ENCODE measurements at regions not wholly inside any gene's neighbourhood (a gene's known extent, or its start where the extent isn't known, plus 50 kb on each side); places are given as distances from the start of the nearest gene placed in this dataset.

DNA sequence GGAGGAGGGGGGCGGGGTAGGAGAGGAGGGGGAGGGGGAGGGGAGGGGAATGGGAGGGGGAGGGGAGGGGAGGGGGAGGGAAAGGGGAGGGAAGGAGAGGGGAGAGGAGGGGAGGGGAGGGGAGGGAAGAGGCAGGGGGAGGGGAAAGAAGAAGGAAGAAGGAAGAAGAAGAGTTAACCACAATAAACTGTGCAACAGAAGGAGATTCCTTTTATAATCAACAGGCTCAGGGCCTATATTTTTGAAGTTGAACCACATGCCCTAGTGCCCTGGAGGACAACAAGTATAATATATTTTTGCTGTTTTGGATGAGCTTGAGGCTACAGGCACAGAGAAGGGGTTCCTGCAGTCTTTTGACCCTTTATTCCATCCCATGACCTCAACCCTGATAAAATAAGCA, 228.2 kb upstream of the IRF2BP2 start:
- no peak overlapping the region for H3K4me3 ChIP-seq (ENCODE audit: low read length)
- no peak overlapping the region for H3K9ac ChIP-seq (ENCODE audit: low read length)
- H3F3A ChIP-seq (ENCODE audit: insufficient read depth, low read length, poor library complexity, severe bottlenecking) = no peaks in the 10 kb centered on the region
- no peak overlapping the region for H3K4me2 ChIP-seq (ENCODE audit: low read length)
- H3K27me3 ChIP-seq (ENCODE audit: insufficient read depth, low read depth, low read length) = no peaks in the 10 kb centered on the region
- no peak overlapping the region for H2AFZ ChIP-seq (ENCODE audit: low read depth, low read length)
- no peak overlapping the region for H3K27ac ChIP-seq (ENCODE audit: low read length)
- TF ChIP-seq EZH2 (IDR thresholded peaks at IDR 0.05; ENCODE audit: borderline replicate concordance, insufficient read depth, low read length, poor library complexity, severe bottlenecking) = no peak
- TF ChIP-seq, protein P1, sequence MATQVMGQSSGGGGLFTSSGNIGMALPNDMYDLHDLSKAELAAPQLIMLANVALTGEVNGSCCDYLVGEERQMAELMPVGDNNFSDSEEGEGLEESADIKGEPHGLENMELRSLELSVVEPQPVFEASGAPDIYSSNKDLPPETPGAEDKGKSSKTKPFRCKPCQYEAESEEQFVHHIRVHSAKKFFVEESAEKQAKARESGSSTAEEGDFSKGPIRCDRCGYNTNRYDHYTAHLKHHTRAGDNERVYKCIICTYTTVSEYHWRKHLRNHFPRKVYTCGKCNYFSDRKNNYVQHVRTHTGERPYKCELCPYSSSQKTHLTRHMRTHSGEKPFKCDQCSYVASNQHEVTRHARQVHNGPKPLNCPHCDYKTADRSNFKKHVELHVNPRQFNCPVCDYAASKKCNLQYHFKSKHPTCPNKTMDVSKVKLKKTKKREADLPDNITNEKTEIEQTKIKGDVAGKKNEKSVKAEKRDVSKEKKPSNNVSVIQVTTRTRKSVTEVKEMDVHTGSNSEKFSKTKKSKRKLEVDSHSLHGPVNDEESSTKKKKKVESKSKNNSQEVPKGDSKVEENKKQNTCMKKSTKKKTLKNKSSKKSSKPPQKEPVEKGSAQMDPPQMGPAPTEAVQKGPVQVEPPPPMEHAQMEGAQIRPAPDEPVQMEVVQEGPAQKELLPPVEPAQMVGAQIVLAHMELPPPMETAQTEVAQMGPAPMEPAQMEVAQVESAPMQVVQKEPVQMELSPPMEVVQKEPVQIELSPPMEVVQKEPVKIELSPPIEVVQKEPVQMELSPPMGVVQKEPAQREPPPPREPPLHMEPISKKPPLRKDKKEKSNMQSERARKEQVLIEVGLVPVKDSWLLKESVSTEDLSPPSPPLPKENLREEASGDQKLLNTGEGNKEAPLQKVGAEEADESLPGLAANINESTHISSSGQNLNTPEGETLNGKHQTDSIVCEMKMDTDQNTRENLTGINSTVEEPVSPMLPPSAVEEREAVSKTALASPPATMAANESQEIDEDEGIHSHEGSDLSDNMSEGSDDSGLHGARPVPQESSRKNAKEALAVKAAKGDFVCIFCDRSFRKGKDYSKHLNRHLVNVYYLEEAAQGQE (IDR thresholded peaks at IDR 0.05; ENCODE audit: borderline replicate concordance) = no peak
- H3K79me2 ChIP-seq (replicated peaks; ENCODE audit: insufficient read depth, low read length) = no peaks in the 10 kb centered on the region
- no peaks in the 10 kb centered on the region for H3K9me2 ChIP-seq (ENCODE audit: insufficient read depth, low read length)
- H4K20me1 ChIP-seq (ENCODE audit: insufficient read depth) = no peaks in the 10 kb centered on the region
- H3K9me3 ChIP-seq (ENCODE audit: low read length) = no peaks in the 10 kb centered on the region
- H3K36me3 ChIP-seq (ENCODE audit: insufficient read depth, low read length) = no peaks in the 10 kb centered on the region

DNA sequence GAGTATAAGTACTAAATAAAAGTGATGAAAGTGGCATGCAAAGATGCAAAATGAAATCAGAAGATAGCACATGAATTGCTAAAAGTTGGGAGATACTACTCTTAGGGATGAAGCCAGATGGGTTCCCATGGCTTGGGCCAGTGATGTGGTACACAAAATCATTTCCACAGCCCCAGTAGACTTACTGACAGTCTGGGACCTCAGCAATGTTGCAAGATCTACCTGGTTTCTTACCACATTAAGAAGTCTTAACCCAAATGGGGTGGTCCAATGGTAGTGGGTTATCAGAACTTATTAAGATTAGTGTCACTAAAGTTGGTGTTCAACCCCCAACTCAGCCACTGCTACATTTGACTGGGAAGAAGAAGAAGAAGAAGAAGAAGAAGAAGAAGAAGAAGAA, 227.7 kb upstream of the IRF2BP2 start:
- no peaks in the 10 kb centered on the region for H3K79me2 ChIP-seq (replicated peaks; ENCODE audit: insufficient read depth, low read length)
- no peaks in the 10 kb centered on the region for H4K20me1 ChIP-seq (ENCODE audit: insufficient read depth)
- no peaks in the 10 kb centered on the region for H3K9me3 ChIP-seq (ENCODE audit: low read length)
- H3K27me3 ChIP-seq (ENCODE audit: insufficient read depth, low read depth, low read length) = no peaks in the 10 kb centered on the region
- H3F3A ChIP-seq (ENCODE audit: insufficient read depth, low read length, poor library complexity, severe bottlenecking) = no peaks in the 10 kb centered on the region
- no peaks in the 10 kb centered on the region for H3K36me3 ChIP-seq (ENCODE audit: insufficient read depth, low read length)
- H2AFZ ChIP-seq (ENCODE audit: low read depth, low read length) = no peak overlapping the region
- H3K27ac ChIP-seq (ENCODE audit: low read length) = no peak overlapping the region
- no peak overlapping the region for H3K4me2 ChIP-seq (ENCODE audit: low read length)
- H3K4me3 ChIP-seq (ENCODE audit: low read length) = no peak overlapping the region
- no peaks in the 10 kb centered on the region for H3K9me2 ChIP-seq (ENCODE audit: insufficient read depth, low read length)
- TF ChIP-seq TAF1 (IDR thresholded peaks at IDR 0.05; ENCODE audit: low read depth) = no peak
- TF ChIP-seq POLR2AphosphoS5 (IDR thresholded peaks at IDR 0.05) = no peak
- TF ChIP-seq SMC3 (conservative IDR thresholded peaks at IDR 0.05; ENCODE audit: poor library complexity) = no peak
- no peak overlapping the region for H3K9ac ChIP-seq (ENCODE audit: low read length)

DNA sequence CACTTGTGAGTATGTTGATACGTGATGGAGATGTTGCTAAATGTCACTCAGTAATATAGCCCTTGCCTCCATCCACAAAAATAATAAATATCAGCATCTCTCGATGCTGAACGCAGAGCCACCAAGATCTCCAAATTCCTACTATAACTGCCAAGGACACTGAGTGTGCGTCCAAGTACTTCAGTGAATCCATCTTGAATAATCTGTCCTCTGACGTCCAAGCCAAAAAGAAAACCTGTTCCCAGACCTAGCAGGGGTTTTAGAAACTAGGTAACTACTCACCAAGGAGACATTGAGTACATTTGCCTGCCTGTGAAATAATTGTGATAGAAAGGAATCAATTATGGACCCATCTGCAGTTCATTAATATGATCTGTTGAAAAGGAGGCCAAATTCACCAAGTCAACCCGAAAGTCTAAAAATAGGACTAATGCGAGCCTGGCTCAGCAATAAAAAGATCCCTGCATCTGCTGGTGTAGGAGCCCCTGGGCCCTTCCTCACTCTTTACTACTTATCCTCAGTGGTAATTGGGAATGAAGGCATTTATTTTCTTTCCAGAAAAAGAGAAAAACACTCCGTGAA, 226.9 kb upstream of the IRF2BP2 start:
- no peaks in the 10 kb centered on the region for H3K9me2 ChIP-seq (ENCODE audit: insufficient read depth, low read length)
- no peak overlapping the region for H3K4me3 ChIP-seq (ENCODE audit: low read length)
- TF ChIP-seq, protein P1 (IDR thresholded peaks at IDR 0.05; ENCODE audit: borderline replicate concordance) = no peak
- no peak for TF ChIP-seq SMC3 (conservative IDR thresholded peaks at IDR 0.05; ENCODE audit: poor library complexity)
- no peak for TF ChIP-seq RAD21 (conservative IDR thresholded peaks at IDR 0.05)
- no peak for TF ChIP-seq EP300 (conservative IDR thresholded peaks at IDR 0.05; ENCODE audit: poor library complexity, severe bottlenecking)
- no peak for TF ChIP-seq POLR2AphosphoS5 (IDR thresholded peaks at IDR 0.05)
- no peak for TF ChIP-seq TAF1 (IDR thresholded peaks at IDR 0.05; ENCODE audit: low read depth)
- no peak for TF ChIP-seq MXI1 (conservative IDR thresholded peaks at IDR 0.05; ENCODE audit: poor library complexity, severe bottlenecking)
- TF ChIP-seq EZH2 (IDR thresholded peaks at IDR 0.05; ENCODE audit: borderline replicate concordance, insufficient read depth, low read length, poor library complexity, severe bottlenecking) = no peak
- TF ChIP-seq, protein P2, sequence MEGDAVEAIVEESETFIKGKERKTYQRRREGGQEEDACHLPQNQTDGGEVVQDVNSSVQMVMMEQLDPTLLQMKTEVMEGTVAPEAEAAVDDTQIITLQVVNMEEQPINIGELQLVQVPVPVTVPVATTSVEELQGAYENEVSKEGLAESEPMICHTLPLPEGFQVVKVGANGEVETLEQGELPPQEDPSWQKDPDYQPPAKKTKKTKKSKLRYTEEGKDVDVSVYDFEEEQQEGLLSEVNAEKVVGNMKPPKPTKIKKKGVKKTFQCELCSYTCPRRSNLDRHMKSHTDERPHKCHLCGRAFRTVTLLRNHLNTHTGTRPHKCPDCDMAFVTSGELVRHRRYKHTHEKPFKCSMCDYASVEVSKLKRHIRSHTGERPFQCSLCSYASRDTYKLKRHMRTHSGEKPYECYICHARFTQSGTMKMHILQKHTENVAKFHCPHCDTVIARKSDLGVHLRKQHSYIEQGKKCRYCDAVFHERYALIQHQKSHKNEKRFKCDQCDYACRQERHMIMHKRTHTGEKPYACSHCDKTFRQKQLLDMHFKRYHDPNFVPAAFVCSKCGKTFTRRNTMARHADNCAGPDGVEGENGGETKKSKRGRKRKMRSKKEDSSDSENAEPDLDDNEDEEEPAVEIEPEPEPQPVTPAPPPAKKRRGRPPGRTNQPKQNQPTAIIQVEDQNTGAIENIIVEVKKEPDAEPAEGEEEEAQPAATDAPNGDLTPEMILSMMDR (IDR thresholded peaks at IDR 0.05; ENCODE audit: poor library complexity, severe bottlenecking) = no peak
- H3K4me2 ChIP-seq (ENCODE audit: low read length) = no peak overlapping the region
- H4K20me1 ChIP-seq (ENCODE audit: insufficient read depth) = no peaks in the 10 kb centered on the region
- H2AFZ ChIP-seq (ENCODE audit: low read depth, low read length) = no peak overlapping the region
- no peaks in the 10 kb centered on the region for H3K79me2 ChIP-seq (replicated peaks; ENCODE audit: insufficient read depth, low read length)
- H3K9me3 ChIP-seq (ENCODE audit: low read length) = no peaks in the 10 kb centered on the region
- no peaks in the 10 kb centered on the region for H3F3A ChIP-seq (ENCODE audit: insufficient read depth, low read length, poor library complexity, severe bottlenecking)
- H3K27me3 ChIP-seq (ENCODE audit: insufficient read depth, low read depth, low read length) = no peaks in the 10 kb centered on the region
- H3K36me3 ChIP-seq (ENCODE audit: insufficient read depth, low read length) = no peaks in the 10 kb centered on the region
- H3K9ac ChIP-seq (ENCODE audit: low read length) = no peak overlapping the region
- H3K27ac ChIP-seq (ENCODE audit: low read length) = no peak overlapping the region

Measured in neural cell (in vitro differentiated cells).